ENCODE measurements at regions not wholly inside any gene's neighbourhood (a gene's known extent, or its start where the extent isn't known, plus 50 kb on each side); places are given as distances from the start of the nearest gene placed in this dataset.

DNA sequence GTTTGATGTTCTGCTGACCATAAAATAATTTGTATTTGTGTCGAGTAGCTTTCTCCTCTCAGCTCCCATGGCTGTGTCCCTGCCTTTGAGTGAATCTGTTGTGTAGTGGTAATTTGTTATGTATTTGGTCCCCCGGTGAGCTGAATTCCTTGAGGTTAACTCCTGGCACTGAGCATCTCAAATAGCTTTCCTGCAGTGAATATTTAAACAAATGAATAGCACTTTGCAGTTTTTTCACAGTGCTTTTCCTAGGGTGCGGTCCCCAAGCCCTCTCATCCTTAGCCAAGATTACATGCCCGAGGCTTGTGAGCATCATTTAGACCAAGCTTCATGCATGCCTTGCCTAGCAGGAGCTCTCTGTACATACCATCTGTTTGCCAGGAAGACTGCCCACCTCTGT is 74.2 kb downstream of the CLDN34 start:
- intact Hi-C loops (cut with micrococcal nuclease; ENCODE audit: unreplicated experiment): no loop called here
- TF ChIP-seq, protein P1, sequence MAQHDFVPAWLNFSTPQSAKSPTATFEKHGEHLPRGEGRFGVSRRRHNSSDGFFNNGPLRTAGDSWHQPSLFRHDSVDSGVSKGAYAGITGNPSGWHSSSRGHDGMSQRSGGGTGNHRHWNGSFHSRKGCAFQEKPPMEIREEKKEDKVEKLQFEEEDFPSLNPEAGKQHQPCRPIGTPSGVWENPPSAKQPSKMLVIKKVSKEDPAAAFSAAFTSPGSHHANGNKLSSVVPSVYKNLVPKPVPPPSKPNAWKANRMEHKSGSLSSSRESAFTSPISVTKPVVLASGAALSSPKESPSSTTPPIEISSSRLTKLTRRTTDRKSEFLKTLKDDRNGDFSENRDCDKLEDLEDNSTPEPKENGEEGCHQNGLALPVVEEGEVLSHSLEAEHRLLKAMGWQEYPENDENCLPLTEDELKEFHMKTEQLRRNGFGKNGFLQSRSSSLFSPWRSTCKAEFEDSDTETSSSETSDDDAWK (CRISPR knock-in tag; IDR thresholded peaks at IDR 0.05): no peak
- TF ChIP-seq ZBTB3 (CRISPR knock-in tag; IDR thresholded peaks at IDR 0.05; ENCODE audit: borderline replicate concordance, low read depth) (no peak), U2AF2 (IDR thresholded peaks at IDR 0.05; ENCODE audit: low read depth, low read length) (no peak), ZSCAN31 (CRISPR knock-in tag; IDR thresholded peaks at IDR 0.05; ENCODE audit: low read depth) (no peak), TBX3 (IDR thresholded peaks at IDR 0.05; ENCODE audit: borderline replicate concordance) (no peak), CEBPB (IDR thresholded peaks at IDR 0.05; ENCODE audit: borderline replicate concordance, low read depth, low read length) (no peak), SSRP1 (CRISPR knock-in tag; IDR thresholded peaks at IDR 0.05) (no peak), NR1H2 (CRISPR knock-in tag; IDR thresholded peaks at IDR 0.05; ENCODE audit: borderline replicate concordance, low read depth) (no peak), ZFAT (CRISPR knock-in tag; conservative IDR thresholded peaks at IDR 0.05) (no peak)
- TF ChIP-seq, protein P2, sequence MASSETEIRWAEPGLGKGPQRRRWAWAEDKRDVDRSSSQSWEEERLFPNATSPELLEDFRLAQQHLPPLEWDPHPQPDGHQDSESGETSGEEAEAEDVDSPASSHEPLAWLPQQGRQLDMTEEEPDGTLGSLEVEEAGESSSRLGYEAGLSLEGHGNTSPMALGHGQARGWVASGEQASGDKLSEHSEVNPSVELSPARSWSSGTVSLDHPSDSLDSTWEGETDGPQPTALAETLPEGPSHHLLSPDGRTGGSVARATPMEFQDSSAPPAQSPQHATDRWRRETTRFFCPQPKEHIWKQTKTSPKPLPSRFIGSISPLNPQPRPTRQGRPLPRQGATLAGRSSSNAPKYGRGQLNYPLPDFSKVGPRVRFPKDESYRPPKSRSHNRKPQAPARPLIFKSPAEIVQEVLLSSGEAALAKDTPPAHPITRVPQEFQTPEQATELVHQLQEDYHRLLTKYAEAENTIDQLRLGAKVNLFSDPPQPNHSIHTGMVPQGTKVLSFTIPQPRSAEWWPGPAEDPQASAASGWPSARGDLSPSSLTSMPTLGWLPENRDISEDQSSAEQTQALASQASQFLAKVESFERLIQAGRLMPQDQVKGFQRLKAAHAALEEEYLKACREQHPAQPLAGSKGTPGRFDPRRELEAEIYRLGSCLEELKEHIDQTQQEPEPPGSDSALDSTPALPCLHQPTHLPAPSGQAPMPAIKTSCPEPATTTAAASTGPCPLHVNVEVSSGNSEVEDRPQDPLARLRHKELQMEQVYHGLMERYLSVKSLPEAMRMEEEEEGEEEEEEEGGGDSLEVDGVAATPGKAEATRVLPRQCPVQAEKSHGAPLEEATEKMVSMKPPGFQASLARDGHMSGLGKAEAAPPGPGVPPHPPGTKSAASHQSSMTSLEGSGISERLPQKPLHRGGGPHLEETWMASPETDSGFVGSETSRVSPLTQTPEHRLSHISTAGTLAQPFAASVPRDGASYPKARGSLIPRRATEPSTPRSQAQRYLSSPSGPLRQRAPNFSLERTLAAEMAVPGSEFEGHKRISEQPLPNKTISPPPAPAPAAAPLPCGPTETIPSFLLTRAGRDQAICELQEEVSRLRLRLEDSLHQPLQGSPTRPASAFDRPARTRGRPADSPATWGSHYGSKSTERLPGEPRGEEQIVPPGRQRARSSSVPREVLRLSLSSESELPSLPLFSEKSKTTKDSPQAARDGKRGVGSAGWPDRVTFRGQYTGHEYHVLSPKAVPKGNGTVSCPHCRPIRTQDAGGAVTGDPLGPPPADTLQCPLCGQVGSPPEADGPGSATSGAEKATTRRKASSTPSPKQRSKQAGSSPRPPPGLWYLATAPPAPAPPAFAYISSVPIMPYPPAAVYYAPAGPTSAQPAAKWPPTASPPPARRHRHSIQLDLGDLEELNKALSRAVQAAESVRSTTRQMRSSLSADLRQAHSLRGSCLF (CRISPR knock-in tag; IDR thresholded peaks at IDR 0.05; ENCODE audit: borderline replicate concordance): no peak
- TF ChIP-seq, protein P3, sequence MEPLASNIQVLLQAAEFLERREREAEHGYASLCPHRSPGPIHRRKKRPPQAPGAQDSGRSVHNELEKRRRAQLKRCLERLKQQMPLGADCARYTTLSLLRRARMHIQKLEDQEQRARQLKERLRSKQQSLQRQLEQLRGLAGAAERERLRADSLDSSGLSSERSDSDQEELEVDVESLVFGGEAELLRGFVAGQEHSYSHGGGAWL (CRISPR knock-in tag; IDR thresholded peaks at IDR 0.05): no peak
- TF ChIP-seq, protein P4, sequence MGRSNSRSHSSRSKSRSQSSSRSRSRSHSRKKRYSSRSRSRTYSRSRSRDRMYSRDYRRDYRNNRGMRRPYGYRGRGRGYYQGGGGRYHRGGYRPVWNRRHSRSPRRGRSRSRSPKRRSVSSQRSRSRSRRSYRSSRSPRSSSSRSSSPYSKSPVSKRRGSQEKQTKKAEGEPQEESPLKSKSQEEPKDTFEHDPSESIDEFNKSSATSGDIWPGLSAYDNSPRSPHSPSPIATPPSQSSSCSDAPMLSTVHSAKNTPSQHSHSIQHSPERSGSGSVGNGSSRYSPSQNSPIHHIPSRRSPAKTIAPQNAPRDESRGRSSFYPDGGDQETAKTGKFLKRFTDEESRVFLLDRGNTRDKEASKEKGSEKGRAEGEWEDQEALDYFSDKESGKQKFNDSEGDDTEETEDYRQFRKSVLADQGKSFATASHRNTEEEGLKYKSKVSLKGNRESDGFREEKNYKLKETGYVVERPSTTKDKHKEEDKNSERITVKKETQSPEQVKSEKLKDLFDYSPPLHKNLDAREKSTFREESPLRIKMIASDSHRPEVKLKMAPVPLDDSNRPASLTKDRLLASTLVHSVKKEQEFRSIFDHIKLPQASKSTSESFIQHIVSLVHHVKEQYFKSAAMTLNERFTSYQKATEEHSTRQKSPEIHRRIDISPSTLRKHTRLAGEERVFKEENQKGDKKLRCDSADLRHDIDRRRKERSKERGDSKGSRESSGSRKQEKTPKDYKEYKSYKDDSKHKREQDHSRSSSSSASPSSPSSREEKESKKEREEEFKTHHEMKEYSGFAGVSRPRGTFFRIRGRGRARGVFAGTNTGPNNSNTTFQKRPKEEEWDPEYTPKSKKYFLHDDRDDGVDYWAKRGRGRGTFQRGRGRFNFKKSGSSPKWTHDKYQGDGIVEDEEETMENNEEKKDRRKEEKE (IDR thresholded peaks at IDR 0.05): no peak
- FAIRE-seq (no peak), ATAC-seq (no peak), DNase-seq (ENCODE audit: low spot score) (no peak)
- H2AFZ ChIP-seq (ENCODE audit: low read length): no peak overlapping the region
- H3K4me1 ChIP-seq (ENCODE audit: insufficient read depth, low read length): peaks cover 35% of the 10 kb centered on the region
- no peaks in the 10 kb centered on the region for H3K9me3 ChIP-seq (ENCODE audit: low read length)
- no peaks in the 10 kb centered on the region for H3K36me3 ChIP-seq (replicated peaks in 1 of 2; ENCODE audit: control insufficient read depth in 1 of 2, insufficient read depth in 2 of 2, low read length in 2 of 2)
- in situ Hi-C loops (cut with HindIII; ENCODE audit: extremely low pct_ligation_motif_present, low pct_unique_long_range_greater_than_20kb): no loop called here
- no peak overlapping the region for H3K4me3 ChIP-seq (replicated peaks in 1 of 3; ENCODE audit: insufficient read depth in 1 of 3, low read depth in 2 of 3, low read length in 3 of 3)
- H3K27ac ChIP-seq (ENCODE audit: extremely low read length, insufficient read depth, low read length): no peak overlapping the region
- H3K4me2 ChIP-seq (ENCODE audit: low read depth, low read length): no peak overlapping the region
- WGBS (ENCODE audit: low lambda C conversion rate): 96% methylated on average over 3 of the region's 4 CpGs
- no peaks in the 10 kb centered on the region for H4K20me1 ChIP-seq (ENCODE audit: insufficient read depth, low read length)
- no peaks in the 10 kb centered on the region for H3K27me3 ChIP-seq (ENCODE audit: control insufficient read depth in 1 of 2, insufficient read depth in 2 of 2, low read length in 2 of 2)
- BruUV-seq (replicated peaks): no TSS peak
- POLR2A ChIA-PET: interaction anchor here (1.0 to 1.5 kb wide), 2 partner anchors 24 to 36 kb away, joined by 3 to 4 read pairs; no protein-coding TSS in a partner anchor
- CTCF ChIA-PET (ENCODE audit: low intra/inter-chr PET ratio, low total read pairs): no interaction called here
- no peaks in the 10 kb centered on the region for H3K79me2 ChIP-seq (ENCODE audit: insufficient read depth, low read length)
- H3K9ac ChIP-seq (ENCODE audit: insufficient read depth, low read depth, low read length): no peak overlapping the region
